HG02763 (cell line): ENCODE measurements at regions not wholly inside any gene's neighbourhood (a gene's known extent, or its start where the extent isn't known, plus 50 kb on each side); places are given as distances from the start of the nearest gene placed in this dataset.
"Not testable (repeated sequence)": the region's sequence is repeated elsewhere in the genome, so short reads cannot be mapped to it uniquely, and the experiment has no call there.

Experiments
- ATAC-seq: cut with Tn5 transposase; IDR thresholded peaks from one replicate; pipeline ENCODE4 v1.9.1; 2021; ENCODE audit warnings: mild to moderate bottlenecking, moderate library complexity; ENCODE audit not compliant: unreplicated experiment

GRCh38 chr1:219434923-219435297 lies 178.0 kb downstream of the ZC3H11B start:
- no peak for ATAC-seq

DNA sequence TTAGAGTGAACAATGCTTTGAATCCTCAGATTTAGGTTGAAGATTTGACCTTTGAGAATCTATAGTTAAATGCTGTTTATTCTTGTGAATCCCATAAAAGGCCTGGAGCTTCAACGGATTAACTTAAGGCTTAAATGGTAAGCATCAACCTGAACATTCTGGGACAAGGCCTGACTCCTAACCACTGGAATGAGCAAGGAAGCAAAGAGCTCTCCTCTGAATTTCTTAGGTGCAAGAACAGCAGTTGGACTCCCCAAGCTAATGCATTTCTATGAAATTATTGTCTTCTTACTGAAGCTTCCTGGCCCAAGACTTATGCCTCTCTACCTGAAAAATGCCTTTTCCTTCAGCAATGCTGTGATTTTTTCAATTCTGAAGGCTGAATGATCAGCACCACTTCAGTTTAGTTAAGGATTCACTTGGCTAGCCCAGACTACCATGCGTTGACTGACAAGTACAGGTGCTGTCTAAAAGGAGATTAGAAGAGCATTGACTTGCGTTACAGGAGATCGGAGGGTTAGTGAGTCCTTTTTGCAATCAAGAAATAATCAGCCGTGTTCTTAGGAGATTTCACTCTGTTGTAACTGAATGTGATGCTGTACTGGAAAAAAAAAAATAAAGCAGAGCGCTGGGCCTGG lies 178.5 kb downstream of the ZC3H11B start:
- ATAC-seq, result no peak

- ATAC-seq, result no peak
Observed at GRCh38 chr1:219433496-219434131, 179.3 kb downstream of the ZC3H11B start.

DNA sequence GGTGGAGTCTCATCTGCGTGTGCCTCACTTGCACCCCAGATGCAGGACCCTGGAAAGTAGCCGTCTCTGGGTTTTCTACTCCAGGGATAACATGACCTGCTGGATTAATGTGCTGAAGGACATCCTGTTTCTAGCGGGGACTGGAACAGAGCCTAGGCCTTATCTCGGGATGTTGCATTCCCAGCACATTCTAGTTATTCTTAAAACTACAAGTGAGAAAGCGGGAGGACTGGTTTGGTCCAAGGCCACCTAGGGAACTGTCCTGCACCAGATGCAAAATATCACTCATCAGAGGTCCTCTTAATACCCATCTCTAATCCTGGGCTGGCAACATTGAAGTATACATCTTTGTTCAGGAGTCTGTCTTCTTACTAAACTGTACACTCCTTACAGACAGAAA lies 179.9 kb downstream of the ZC3H11B start:
- no peak for ATAC-seq

GRCh38 chr1:219432191-219432606 lies 180.7 kb downstream of the ZC3H11B start:
- ATAC-seq, result no peak

DNA sequence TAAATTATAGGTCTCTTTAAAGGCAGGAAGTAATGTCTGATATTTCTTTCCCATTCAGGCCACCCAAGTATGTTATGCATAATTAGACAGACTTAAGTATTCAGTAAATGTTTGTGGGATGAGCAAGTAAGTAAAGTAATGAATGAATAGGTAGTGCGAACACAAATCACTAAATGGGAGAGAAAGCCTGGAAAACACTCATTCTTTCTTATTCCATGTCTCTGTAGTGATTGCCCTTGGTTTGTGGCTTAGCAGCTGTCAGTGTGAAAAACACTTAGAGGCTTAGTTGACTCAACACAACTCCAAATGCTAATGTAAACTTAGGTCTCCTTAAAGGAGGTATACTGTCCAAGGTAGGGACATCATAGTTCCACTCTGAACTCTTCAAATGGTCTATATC lies 182.5 kb downstream of the ZC3H11B start:
- no peak for ATAC-seq

GRCh38 chr1:219428651-219429050 lies 184.3 kb downstream of the ZC3H11B start:
- no peak for ATAC-seq

DNA sequence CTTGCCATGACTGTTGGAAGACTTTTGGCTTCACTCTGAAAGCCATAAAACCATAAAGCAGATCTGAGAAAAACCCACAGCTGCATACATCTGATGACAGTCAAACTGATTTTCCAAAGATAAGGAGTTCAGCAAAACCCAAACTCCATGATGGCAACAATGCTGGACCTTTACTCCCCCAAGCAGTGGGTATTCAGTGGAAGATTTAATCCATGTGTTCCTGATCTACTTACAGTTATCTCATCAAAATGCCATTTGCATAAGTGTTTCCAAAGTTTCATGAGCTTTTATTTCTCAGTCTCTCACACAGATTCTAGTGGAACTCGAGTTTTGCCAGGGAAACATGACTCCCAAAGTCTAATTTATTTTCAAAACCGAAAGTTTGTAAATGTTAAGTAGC lies 184.9 kb downstream of the ZC3H11B start:
- no peak for ATAC-seq

GRCh38 chr1:219427403-219427802 lies 185.5 kb downstream of the ZC3H11B start:
- no peak for ATAC-seq

GRCh38 chr1:219422811-219423598 lies 189.9 kb downstream of the ZC3H11B start:
- peak; percentile 55 for ATAC-seq

- no peak for ATAC-seq
Observed at GRCh38 chr1:219420913-219421312, 192.0 kb downstream of the ZC3H11B start.

GRCh38 chr1:219419860-219420259 lies 193.0 kb downstream of the ZC3H11B start:
- ATAC-seq, result no peak

DNA sequence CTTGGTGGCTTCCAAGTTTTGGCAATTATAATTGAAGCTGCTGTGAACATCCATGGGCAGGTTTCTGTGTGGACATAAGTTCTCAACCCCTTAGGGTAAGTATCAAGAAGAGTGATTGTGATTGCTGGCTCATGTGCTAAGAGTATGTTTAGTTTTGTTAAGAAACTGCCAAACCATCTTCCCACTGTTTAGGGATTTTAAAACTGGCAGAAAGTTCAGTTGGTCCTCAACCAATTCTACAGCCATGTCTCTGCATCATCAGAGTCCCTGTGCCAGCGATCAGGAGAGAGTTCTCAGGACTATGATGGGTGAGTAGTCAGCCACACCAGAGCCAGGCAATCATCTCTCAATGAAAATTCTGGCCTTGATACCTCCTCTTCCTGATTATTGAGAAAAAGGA lies 193.8 kb downstream of the ZC3H11B start:
- ATAC-seq, result no peak

DNA sequence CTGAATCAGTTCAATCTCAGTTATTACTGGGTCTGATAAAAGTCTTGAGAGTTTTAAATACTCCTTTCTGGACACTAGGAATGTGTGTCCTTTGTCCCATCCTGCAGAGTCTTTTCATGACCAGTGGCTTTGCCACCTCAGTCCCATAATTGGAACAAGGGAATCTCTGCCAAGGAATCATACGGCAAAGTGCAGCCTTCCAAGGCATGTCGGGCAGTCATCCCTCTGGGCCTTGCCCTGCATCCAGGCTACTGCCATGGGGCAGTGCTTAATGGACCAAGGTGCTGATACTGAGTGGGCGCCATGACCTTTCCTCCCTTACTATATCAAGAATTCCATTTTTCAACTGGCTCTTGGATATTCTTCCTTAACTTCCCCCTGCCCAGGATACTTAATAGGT lies 195.3 kb downstream of the ZC3H11B start:
- no peak for ATAC-seq

DNA sequence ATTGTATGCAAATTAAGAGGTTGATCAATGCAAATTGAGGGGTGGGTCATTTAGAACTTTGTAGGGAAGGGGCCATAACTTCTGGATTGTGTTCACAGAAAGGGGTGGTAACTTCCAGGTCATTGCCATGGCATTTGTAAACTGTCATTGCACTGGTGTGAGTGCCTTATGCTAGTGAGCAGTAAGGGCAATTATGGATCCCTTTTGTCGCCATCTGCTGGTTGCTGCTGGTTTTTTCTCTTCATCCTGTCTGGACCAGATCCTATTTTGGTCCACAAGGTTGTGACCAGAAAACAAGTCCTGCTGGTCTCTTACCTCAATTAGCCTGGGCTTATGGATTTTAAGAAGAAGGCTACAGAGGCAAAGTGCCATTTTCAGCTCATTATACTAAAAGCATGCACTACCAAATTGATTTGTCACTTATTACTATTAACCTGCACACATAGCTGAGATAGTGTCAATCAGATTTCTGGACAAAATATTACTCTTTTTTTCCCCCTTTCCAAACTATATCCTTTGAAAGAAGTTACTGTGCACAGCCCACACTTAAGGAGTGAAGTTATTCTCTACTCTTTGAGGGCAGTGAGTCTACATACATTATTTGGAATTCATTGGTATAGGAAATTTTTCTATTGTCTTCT lies 196.2 kb downstream of the ZC3H11B start:
- ATAC-seq, result peak; percentile 73

GRCh38 chr1:219415915-219416314 lies 197.0 kb downstream of the ZC3H11B start:
- no peak for ATAC-seq

DNA sequence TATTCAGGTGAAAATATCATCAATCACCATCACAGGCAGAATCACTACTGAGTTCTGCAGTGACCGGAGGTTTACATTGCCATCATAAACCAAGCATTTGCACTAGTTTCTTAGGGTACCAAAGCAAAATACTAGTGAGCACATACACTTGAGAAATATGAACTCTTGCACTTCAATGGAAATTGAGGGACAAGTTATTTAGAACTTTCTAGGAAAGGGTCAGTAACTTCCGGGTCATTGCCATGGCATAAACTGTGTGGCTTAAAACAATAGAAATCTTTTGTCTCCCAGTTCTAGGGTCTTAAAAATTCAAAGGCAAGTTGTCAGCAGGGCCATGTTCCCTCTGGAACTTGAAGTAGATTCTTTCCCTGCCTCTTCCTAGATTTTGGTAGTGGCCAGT lies 197.5 kb downstream of the ZC3H11B start:
- no peak for ATAC-seq

GRCh38 chr1:219414250-219414649 lies 198.7 kb downstream of the ZC3H11B start:
- no peak for ATAC-seq

GRCh38 chr1:219413536-219413935 lies 199.4 kb downstream of the ZC3H11B start:
- no peak for ATAC-seq

DNA sequence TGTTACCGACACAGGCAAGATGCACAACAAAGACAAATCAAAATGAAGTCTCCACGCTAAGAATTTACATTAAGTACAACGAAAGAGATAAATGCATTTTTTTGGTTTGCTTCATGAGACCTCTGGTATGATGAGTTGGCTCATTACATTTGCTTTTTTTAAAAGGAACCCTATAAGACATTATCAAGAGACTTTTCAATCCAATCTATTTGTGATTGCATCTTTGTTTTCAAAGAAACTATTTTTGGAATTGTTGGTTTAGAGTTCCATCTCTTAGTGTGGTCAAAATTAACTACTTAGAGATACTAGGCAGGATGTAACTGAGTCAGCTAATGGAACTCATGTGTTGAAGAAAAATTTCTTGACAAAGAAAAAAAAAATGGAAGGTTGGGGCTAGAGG lies 200.1 kb downstream of the ZC3H11B start:
- no peak for ATAC-seq

GRCh38 chr1:219410721-219411120 lies 202.2 kb downstream of the ZC3H11B start:
- not testable (repeated sequence) for ATAC-seq
